Mucosa of gallbladder (tissue), 1 donor: ENCODE measurements at regions not wholly inside any gene's neighbourhood (a gene's known extent, or its start where the extent isn't known, plus 50 kb on each side); places are given as distances from the start of the nearest gene placed in this dataset.

Source experiments
- DNase-seq: peaks from one replicate; pipeline ENCODE4 v3.0.0-alpha.2; 2020; ENCODE audit warnings: low spot score
- donor health status: DM: no; HTN: no; CAD: no.

DNA sequence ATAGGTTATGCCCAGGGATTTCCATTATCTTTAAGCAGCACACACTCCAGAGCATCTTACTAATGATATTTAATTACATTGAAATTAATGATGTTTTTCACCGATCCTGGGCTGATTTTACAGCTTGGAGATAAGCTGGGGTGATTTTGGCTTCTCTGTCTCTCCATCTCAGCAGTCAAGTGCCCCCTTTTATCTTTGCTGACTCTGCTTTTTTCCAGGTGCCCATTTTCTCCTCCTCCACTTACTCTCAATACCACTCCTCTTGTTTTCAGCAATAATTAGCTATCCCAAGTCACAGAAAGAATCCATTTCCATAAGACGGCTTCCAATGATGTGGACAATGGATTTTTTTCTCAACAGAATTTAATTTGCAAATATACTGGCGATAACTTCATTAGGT lies 266.7 kb downstream of the GBA3 start:
- no peak for DNase-seq

DNA sequence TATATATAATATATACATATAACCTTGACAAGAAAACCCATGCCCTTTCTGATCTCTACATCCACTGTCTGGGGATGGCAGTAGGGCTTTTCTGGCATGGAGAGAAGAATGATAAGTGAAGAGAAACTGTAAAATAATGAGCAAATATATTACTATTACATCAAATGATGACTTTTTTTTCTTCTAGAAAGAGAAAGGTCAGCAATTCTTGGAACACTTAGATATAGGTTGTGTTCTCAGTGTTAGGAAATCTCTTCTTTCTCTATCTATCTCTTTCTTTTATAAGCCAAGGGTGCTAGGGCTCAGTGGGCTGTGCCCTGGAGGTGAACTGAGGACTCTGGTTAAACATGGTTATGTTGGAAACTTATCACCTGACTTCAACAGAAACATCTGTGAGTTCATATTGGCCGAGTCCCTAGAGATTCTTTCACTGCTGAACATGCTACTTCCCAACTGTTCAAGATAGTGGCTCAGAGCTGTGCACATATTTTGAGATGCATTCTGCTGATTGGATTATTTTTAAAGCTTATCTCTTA lies 265.1 kb downstream of the GBA3 start:
- DNase-seq, result no peak

DNA sequence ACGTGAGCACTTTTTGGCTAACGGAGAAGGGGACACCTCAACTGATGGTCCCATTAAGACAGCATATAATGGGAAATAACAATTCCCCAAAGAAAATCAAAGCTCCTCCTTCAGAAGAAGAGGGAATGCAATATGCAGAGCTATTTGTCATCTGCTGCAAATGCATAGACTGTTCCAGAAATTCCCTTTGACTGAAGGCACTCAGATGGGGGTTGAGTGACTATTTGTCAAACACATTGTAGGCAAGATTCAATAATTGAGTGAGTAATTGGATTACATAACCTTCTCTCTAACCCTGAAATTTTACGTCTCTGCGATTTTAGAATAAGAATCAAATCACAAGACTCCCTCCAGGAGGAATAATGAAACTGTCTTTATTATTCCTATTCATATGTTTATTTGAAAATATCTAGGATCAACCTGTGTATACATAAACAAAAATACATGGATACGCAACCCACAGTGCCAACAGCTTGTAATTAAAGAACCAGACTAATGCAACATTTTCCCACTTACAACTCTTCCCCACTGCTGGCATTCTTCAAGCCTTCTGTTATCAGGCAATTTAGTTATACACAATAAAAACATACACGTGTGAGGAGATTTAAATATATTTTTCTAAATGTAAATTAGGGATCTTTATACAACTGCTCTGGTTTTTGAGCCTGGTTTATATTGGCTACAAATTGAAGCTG lies 256.6 kb downstream of the GBA3 start:
- DNase-seq, result no peak

DNA sequence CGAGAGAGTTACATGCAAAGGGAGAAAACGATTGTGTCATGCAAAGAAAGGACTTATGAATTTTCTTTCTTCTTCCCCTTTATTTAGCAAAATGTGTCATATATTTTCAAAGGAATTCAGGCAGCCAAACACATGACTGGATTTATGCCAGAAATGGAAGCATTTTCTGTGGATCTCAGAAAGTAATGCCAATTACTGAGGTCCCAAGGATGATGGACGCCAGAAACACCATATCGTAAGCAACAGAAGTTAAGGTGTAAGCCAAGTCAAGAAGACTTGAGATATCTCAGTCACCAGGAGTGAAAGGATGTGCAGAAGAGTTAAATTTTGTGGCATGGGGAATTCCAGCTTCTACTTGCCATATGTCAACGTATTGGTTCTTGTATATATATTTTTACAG lies 255.1 kb downstream of the GBA3 start:
- DNase-seq, result no peak

DNA sequence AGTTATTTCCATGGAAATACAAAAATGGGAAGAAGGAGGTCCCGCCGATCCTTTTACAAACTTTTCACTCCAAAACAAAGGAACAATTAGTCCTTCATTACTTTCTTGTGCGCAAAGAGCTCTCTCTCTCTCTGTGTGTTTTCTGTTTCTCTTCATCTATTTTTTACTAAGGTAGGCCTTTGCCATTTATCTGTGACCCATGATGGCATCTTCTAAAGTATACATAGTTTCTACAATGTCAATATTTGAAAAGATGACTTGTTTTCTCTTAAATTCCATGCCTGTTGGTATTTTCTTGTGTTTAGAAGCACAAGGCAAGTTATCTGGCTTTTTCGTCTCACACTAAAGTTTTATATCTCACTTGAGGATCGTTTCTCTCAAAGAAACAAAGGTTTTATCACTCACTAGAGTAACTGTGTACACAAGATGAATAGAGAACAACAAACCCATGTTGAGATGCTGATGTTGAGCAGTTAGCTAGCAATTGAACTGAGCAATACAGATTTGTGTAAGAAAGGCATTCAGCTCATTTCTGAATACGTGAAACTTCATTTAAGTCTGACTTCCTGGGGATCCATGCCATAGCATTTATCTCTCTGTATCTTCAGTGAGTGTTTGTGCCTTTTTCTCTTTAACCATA lies 250.3 kb downstream of the GBA3 start:
- DNase-seq, result no peak

DNA sequence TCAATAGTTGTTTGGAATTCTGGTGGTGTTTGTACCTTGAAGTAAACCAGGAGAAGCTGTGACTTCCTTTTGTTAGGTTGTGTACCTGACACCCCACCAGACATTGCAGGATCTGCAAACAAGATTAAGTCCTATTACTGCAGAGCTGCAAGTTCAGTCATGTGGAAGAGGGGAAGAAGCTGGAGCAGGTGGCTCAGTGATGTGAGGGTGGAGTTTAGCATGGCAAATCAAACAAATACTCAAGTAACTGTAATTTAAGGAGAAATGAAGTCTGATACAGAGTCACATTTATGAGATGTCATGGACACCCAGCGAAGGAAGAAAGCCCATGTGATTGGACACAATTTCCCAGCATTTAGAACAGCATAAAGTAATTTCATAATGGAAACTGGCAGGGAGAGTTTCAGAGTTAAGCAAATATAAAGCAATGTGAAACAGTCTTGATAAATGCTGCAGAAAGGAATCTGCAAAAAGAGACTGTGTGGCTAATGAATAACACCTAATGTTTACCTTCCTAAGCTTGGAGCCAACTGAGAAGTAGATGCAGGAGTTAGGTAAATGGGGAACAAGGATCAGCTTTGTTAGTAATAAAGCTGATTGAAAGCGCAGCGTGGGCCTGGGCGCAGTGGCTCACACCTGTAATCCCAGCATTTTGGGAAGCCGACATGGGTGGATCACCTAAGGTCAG lies 249.1 kb downstream of the GBA3 start:
- no peak for DNase-seq

DNA sequence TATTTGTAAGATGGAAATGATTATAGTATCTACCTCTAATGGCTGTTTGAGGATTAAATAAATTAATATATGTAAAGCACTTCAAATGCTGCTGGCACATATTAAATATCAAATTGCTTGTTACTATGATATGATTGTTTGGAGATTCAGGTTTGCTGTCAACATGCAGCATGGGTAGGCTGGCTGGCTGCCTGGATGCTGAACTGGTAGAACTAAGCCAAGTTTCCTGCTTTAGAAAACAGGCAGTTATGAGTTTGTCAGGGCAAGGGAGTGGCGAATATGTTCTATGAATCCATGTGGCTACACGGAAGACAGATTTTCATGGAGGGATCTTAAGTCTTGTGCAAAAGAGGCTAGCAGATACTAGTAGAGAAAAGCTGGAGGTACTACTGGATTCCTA lies 239.6 kb downstream of the GBA3 start:
- no peak for DNase-seq

DNA sequence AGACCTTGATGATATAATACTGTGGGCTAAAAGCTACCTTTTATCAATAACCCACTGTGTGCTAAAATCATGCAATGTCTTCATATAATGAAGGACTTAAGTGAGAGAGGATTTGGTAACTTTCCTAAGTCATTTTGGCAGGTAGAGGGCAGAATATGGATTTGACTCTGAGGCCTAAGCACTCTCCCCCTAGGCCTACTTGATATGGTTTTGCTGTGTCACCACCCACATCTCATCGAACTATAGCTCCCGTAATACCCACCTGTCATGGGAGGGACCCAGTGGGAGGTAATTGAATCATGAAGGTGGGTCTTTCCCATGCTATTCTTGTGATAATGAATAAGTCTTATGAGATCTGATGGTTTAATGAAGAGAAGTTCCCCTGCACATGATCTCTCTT lies 229.7 kb downstream of the GBA3 start:
- DNase-seq, result no peak

DNA sequence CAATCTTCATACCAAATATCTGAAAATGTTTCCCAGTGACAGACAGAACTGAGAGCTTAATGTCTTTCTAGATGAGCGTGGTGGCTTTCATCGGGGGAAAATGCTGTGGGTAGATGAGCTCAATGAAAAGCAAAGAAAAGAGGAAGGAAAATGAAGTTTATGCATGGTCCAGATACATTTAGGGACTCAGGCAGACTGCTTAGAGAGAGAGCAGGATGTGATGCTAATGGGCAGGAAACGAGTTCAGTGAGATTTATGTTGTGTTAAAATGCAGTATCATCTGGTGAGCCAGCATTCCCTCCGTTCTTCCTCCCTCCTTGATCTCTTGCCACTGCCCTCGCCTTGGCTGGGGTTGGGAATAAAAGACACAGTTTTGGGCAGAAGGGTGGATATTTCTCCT lies 229.2 kb downstream of the GBA3 start:
- no peak for DNase-seq

DNA sequence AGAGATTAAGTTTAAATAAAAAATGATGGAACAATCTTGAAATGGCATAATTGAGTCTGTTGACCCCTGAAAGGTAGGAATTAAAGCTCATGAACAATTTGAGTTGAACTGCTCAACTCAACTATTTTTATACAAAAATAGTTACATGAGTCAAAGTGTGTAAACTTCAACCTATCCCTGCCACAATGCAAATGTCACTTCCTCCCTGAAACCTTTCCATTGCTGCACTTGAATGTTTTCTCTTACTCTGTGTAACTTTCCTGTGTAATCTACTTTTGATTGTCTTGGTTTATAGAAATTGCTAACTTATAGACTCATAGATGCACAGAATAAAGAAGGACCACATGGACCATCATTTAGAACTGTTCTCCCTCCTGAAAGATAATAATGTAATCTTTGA lies 218.5 kb downstream of the GBA3 start:
- no peak for DNase-seq

DNA sequence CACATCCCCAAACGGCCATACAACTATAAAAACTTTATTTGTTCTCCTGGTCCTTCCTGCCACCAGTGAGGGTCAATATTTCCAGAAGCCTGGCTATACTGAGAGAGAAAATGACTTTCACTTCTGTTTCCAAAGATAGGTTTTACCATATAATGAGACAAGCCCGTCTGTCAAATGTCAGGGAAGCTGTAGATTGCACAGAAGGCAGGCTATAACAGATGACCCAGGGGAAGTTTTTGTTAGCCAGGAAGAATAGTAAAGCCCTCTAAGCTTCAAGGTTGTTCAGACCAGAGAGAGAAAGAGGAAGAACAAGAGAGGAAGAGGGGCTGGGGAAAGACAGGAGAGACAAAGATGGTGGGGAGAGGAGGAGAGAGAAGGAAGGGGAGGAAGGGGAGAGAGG lies 217.5 kb downstream of the GBA3 start:
- no peak for DNase-seq

DNA sequence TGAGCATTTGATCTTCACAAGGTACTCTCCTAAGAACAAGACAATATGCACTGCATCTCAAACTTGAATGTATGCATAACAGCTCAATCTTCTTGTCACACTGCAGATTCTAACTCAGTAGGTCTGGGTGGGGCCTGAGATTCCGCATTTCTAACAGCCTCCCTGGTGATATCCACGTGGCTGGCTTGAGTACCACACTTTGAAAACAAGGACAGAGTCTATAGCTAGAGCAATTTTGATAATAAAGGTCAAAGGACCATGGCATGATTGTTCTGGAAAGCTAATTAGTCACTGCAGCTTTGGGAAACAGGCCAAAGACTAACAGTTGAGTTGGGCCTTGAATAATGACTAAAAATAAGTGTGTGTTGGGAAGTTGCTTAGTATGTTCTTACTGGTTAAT lies 213.3 kb downstream of the GBA3 start:
- DNase-seq, result peak; percentile 48

DNA sequence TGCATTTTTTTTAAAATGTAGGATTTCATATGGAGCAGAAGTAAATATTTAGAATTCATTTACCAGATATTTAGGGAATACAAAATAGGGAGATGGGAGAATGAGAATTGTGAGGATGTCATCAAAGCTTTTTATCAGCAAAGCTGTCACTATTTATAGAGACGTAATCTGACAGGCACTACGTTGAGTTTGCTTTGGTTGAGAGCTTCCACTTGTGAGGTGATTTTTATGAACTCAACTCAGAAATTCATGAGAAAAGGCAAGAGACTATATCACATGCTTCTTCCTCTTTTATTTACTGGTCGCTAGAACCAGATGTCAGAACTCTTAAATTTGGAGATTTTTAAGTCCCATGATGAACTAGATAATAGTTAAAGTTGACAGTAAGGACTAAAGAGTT lies 211.2 kb downstream of the GBA3 start:
- DNase-seq, result no peak

DNA sequence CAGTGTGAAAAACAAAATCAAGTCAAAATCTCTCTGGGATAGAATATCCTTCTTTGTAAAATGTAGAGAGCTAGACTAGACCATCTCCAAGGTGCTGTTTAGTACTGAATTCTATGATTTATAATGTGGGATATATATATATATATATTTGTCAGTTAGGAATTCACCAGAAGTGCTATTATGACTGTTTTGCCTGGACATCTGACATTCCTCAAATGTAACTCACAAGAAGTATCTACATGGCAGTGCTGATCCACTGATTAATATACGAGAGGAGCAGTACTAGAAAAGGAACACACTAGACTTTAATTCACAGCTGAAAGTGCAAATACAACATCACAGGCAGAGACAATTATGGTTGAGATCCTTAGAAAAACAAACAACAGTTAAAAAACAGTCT lies 208.9 kb downstream of the GBA3 start:
- no peak for DNase-seq

DNA sequence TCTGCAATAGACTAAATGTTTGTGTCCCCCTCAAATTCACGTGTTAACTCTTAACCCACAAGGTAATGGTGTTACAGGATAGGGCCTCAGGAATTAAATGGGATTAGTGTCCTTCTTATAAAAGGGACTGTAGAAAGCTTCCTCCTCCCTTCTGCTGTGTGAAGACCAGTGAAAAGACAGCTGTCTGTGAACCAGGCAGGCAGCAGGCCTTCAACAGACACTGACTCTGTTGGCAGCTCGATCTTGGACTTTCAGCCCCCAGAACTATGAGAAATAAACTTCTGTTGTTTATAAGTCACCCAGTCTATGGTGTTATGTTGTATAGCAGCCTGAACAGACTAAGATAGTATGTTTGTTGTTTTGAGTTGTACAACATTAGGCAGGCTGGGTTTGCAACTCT lies 208.1 kb downstream of the GBA3 start:
- DNase-seq, result no peak

DNA sequence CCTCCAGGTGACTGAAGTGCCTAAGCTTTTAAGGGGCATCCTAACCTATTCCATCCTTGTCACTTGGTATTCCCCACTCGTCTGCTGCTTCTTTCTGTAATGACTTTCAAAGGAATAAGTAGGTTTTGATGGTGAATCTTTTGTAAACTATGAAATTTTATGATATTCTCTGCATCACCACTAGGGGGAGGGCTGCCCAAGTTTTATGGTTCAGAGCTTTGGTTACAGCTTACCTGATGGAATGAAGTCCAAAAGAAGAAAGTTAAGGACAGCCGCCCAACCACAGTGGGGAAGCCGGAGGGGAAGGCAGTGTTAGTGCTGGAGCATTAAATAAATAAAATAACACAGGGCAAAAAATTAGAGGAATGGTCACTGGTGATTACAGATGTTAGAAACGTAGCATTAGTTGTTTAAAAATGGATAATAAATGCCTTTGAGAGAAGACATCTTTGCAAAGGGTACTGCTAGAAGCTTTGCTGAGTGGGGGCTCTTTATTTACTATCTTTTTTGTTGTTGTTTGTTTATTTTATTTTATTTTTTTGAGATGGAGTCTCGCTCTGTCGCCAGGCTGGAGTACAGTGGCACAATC lies 204.9 kb downstream of the GBA3 start:
- no peak for DNase-seq

DNA sequence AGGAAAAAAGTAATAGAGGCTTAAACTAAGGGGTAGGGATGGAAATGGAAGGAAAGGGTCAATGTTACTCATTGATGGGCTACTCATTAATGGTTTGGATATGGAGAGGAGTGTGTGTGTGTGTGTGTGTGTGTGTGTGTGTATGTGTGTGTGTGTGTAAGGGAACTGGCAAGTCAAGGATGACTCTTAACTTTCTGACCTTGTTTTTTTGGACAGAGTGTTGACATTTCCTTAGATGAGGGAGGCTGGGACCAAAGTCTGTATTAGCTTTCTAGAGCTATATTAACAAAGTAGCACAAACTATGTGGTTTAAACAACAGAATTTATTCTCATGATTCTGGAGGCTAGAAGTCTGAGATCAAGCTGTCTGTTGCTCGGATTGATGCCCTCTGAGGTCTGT lies 202.7 kb downstream of the GBA3 start:
- DNase-seq, result no peak

DNA sequence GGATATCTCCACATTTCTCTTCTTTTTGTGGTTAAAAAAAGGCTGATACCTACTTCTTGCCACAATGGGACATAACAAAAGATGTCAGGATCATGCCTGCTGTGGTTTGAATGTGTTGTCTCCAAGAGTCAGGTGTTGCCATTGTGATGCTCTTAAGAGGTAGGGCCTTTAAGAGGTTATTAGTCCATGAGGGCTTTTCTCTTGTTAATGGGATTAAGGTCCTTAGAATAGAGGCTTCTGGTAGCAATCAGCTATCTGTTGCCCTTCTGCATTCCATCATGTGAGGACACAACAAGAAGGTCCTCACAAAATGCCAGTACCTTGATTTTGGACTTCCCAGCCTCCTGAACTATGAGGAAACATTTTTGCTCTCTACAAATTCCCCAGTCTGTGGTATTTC lies 191.4 kb downstream of the GBA3 start:
- DNase-seq, result no peak

DNA sequence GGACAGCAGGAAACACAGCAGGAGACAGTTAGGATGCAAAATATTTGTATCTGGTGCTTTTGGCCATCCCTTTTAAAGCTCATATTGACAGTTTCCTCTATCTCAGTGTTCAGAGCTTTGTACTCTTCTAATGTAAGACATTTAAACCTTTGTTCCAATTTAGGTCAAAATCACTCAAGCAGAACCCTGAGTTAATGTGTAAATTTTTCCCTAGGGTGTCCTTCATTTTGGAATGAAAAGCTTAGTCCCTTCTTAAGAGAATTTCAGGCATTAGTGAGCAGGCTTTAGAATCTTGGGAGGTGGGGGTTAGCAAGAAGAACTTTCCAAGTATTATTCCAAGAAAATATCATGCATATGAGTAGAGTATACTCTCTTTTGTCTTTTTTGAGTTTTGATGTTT lies 188.7 kb downstream of the GBA3 start:
- DNase-seq, result no peak

DNA sequence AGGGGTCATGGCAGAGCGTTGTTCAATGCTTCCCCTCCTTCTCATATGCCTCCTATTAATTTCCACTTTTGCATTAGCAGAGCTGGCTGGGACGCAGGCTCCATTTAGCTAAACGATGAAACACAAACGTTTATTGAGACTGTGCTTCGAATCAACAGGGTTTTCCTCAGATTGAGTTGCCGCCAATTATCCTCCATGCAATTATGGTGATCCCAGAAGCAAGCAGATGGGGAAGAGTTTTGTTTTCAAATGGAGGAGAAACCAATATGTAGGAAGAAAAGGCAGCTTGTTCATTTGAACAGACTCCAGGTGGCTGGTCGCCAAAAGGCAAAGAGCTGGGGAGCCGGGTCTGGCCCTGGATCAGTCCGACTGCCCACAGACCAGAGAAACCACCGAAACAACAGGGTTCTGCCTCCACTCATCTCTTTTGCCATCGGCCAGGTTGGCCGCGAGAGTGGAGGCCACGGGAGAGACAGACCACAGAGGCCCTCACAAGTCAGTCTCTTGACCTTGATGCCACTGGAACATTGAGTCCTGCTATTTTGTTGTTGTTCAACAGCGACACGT lies 184.8 kb downstream of the GBA3 start:
- no peak for DNase-seq

DNA sequence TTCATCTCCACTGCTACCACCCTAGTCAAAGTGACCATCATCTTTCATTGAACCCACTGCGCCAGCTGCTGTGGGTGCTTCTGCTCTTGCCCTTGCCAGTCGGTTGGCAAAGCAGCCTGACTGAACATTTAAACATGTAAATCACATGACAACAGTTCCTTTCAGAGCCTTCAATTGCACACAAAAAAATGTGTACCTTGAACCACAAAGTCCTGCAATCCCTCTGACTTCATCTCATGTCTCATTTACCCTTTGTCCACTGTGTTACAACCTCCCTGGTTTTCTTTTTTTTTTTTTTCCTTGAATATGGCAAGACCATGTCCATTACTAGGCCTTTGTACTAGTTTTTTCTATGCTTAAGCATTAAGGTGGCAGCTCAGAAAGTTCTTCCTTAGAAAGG lies 183.5 kb downstream of the GBA3 start:
- no peak for DNase-seq

DNA sequence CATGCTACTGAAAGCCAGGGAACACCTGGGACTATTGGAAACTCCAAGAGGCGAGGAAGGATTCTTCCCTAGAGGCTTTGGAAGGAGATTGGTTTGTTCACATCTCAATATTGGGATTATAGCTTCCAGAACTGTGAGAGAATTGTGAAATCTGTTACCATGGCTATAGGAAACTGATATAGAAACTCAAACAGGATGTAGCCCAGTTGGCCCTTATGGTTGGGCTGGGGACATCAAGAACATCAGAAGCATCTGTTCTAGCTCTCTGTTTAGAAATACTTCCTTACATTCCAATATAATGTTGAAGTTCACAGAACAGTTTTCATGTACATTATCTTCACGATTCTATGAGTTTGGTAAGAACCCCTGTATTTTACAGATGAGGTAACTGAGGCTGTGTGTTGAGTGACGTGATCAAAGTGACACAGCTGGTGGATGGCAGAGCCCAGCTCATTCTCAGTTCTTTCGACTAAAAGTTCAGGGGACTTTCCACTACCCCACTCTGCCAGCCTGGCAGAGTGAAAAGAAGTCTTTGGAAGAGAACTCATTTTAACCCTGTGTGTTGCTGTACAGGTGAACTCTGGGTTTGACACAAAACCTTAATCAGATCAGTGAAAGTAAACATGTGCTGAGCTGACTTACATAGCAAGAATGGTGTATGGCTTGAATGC lies 183.0 kb downstream of the GBA3 start:
- DNase-seq, result no peak
